ENCODE measurements at regions not wholly inside any gene's neighbourhood (a gene's known extent, or its start where the extent isn't known, plus 50 kb on each side); places are given as distances from the start of the nearest gene placed in this dataset.
"Not testable (repeated sequence)": the region's sequence is repeated elsewhere in the genome, so short reads cannot be mapped to it uniquely, and the experiment has no call there.

DNA sequence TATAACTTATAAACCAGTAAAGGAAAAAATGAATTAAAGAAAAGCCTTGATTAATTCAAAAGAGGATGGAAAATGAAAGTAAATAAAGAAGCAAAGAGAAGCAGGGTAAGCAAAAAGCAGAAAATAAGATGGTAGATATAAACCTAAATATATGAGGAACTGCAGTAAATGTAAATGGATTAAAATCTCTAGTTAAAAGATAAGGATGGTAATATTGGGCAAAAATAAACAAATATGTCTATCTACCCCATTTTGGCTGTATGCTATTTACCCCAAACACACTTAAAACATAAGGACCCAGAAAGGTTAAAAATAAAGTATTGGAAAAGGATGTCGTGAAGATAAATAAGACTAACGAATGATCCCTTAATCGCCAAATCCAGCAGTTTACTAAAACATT lies 161.9 kb downstream of the FOXD2 start:
- H3K27ac ChIP-seq (ENCODE audit: insufficient read length, low read depth, low read length) = no peak overlapping the region
- no peak for DNase-seq
- H2BK120ac ChIP-seq (ENCODE audit: low read depth, low read length, poor library complexity, severe bottlenecking) = no peak overlapping the region
- no peak overlapping the region for H4K5ac ChIP-seq (ENCODE audit: insufficient read length, low read depth, low read length)
- H3K36me3 Mint-ChIP-seq (ENCODE audit: insufficient read depth in 1 of 3, low read depth in 3 of 3) = peaks cover 5 to 30% (median 10%) of the 10 kb centered on the region in 3 experiments; a peak in 6 of 7 replicates
- H3K4me3 Mint-ChIP-seq = no peak overlapping the region
- no peak overlapping the region for H3K56ac ChIP-seq (ENCODE audit: insufficient read length, low read depth, low read length)
- no peak overlapping the region for H2BK20ac ChIP-seq (ENCODE audit: low read depth, low read length, poor library complexity, severe bottlenecking)
- H3K4me2 ChIP-seq (ENCODE audit: insufficient read depth, insufficient read length, low read length) = no peak overlapping the region
- no peak overlapping the region for H2BK15ac ChIP-seq (ENCODE audit: low read depth, low read length)
- H3K27ac Mint-ChIP-seq = no peak overlapping the region
- H3K79me1 ChIP-seq (ENCODE audit: insufficient read depth, low read depth, low read length, poor library complexity, severe bottlenecking) = no peaks in the 10 kb centered on the region
- peaks cover 6% of the 10 kb centered on the region for H3K9me3 ChIP-seq (ENCODE audit: control insufficient read depth, low read depth, low read length)
- no peaks in the 10 kb centered on the region for H3K4me1 ChIP-seq (ENCODE audit: insufficient read depth, low read length)
- H3K4ac ChIP-seq (ENCODE audit: low read depth, low read length) = no peak overlapping the region
- H3K79me2 ChIP-seq (ENCODE audit: insufficient read depth, low read length) = no peaks in the 10 kb centered on the region
- H3K14ac ChIP-seq (ENCODE audit: insufficient read depth, low read length) = no peak overlapping the region
- peaks cover 0 to 5% of the 10 kb centered on the region in 2 experiments; a peak in 2 of 4 replicates for H3K4me1 Mint-ChIP-seq
- no peak overlapping the region for H3K23ac ChIP-seq (ENCODE audit: insufficient read length, low read depth, low read length)
- TF ChIP-seq, protein P1, sequence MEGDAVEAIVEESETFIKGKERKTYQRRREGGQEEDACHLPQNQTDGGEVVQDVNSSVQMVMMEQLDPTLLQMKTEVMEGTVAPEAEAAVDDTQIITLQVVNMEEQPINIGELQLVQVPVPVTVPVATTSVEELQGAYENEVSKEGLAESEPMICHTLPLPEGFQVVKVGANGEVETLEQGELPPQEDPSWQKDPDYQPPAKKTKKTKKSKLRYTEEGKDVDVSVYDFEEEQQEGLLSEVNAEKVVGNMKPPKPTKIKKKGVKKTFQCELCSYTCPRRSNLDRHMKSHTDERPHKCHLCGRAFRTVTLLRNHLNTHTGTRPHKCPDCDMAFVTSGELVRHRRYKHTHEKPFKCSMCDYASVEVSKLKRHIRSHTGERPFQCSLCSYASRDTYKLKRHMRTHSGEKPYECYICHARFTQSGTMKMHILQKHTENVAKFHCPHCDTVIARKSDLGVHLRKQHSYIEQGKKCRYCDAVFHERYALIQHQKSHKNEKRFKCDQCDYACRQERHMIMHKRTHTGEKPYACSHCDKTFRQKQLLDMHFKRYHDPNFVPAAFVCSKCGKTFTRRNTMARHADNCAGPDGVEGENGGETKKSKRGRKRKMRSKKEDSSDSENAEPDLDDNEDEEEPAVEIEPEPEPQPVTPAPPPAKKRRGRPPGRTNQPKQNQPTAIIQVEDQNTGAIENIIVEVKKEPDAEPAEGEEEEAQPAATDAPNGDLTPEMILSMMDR (conservative IDR thresholded peaks at IDR 0.05) = no peak
- no peak overlapping the region for H3T11ph ChIP-seq (ENCODE audit: low read length)
- peaks cover 18% of the 10 kb centered on the region for H3K27me3 Mint-ChIP-seq (ENCODE audit: low read depth)
- no peak overlapping the region for H2BK5ac ChIP-seq (ENCODE audit: insufficient read length, low read length)
- peaks cover 41 to 46% of the 10 kb centered on the region in 2 experiments for H3K9me3 Mint-ChIP-seq
- H2AFZ ChIP-seq (ENCODE audit: low read length) = no peak overlapping the region
- no peak overlapping the region for H3K18ac ChIP-seq (ENCODE audit: insufficient read length, low read depth, low read length)
- WGBS (ENCODE audit: extremely low coverage, insufficient read length, low lambda C conversion rate) = no CpG with 5 or more reads among the region's 3 CpGs
- no peaks in the 10 kb centered on the region for H3K23me2 ChIP-seq (ENCODE audit: insufficient read length, low read depth, low read length, poor library complexity, severe bottlenecking)
- H3K27me3 ChIP-seq (ENCODE audit: insufficient read depth, low read length) = no peaks in the 10 kb centered on the region
- H3K9ac ChIP-seq (ENCODE audit: extremely low read depth, insufficient read length, low read length) = no peak overlapping the region
- H2AK5ac ChIP-seq (ENCODE audit: insufficient read length, low read length) = no peak overlapping the region
- H4K8ac ChIP-seq (replicated peaks; ENCODE audit: insufficient read length, low read depth, low read length) = no peak overlapping the region
- no peaks in the 10 kb centered on the region for H4K20me1 ChIP-seq (ENCODE audit: control insufficient read depth, insufficient read depth, insufficient read length)
- H2BK12ac ChIP-seq (ENCODE audit: insufficient read length, low read depth, low read length) = no peak overlapping the region
- H4K91ac ChIP-seq (ENCODE audit: insufficient read length, low read depth, low read length) = no peak overlapping the region

DNA sequence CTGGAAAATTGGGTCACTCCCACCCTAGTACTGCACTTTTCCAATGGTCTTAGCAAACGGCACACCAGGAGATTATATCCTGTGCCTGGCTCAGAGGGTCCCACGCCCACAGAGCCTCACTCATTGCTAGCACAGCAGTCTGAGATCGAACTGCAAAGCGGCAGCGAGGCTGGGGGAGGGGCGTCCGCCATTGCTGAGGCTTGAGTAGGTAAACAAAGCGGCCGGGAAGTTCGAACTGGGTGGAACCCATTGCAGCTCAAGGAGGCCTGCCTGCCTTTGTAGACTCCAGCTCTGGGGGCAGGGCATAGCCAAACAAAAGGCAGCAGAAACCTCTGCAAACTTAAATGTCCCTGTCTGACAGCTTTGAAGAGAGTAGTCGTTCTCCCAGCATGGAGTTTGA lies 164.6 kb downstream of the FOXD2 start:
- Mint-ChIP-seq H3K9me3 (peaks cover 49 to 55% of the 10 kb centered on the region in 2 experiments), H3K36me3 (ENCODE audit: insufficient read depth in 1 of 3, low read depth in 3 of 3) (peaks cover 6 to 30% (median 10%) of the 10 kb centered on the region in 3 experiments), H3K27me3 (ENCODE audit: low read depth) (peaks cover 15% of the 10 kb centered on the region)
- not testable (repeated sequence) for H3K79me2 ChIP-seq (ENCODE audit: insufficient read depth, low read length); H3K27ac Mint-ChIP-seq; H3K79me1 ChIP-seq (ENCODE audit: insufficient read depth, low read depth, low read length, poor library complexity, severe bottlenecking); H2AFZ ChIP-seq (ENCODE audit: low read length); H3K4me1 ChIP-seq (ENCODE audit: insufficient read depth, low read length); H2BK20ac ChIP-seq (ENCODE audit: low read depth, low read length, poor library complexity, severe bottlenecking); H3K4me2 ChIP-seq (ENCODE audit: insufficient read depth, insufficient read length, low read length); H2BK120ac ChIP-seq (ENCODE audit: low read depth, low read length, poor library complexity, severe bottlenecking); H3K9me3 ChIP-seq (ENCODE audit: control insufficient read depth, low read depth, low read length); H4K20me1 ChIP-seq (ENCODE audit: control insufficient read depth, insufficient read depth, insufficient read length); H4K91ac ChIP-seq (ENCODE audit: insufficient read length, low read depth, low read length); DNase-seq; H3T11ph ChIP-seq (ENCODE audit: low read length); H4K5ac ChIP-seq (ENCODE audit: insufficient read length, low read depth, low read length); H2BK15ac ChIP-seq (ENCODE audit: low read depth, low read length); H2BK12ac ChIP-seq (ENCODE audit: insufficient read length, low read depth, low read length); H3K23ac ChIP-seq (ENCODE audit: insufficient read length, low read depth, low read length); H3K4me1 Mint-ChIP-seq; H3K27me3 ChIP-seq (ENCODE audit: insufficient read depth, low read length); H3K9ac ChIP-seq (ENCODE audit: extremely low read depth, insufficient read length, low read length); H3K14ac ChIP-seq (ENCODE audit: insufficient read depth, low read length); H3K23me2 ChIP-seq (ENCODE audit: insufficient read length, low read depth, low read length, poor library complexity, severe bottlenecking); H3K27ac ChIP-seq (ENCODE audit: insufficient read length, low read depth, low read length); H3K4ac ChIP-seq (ENCODE audit: low read depth, low read length); H2BK5ac ChIP-seq (ENCODE audit: insufficient read length, low read length); H3K56ac ChIP-seq (ENCODE audit: insufficient read length, low read depth, low read length); H4K8ac ChIP-seq (replicated peaks; ENCODE audit: insufficient read length, low read depth, low read length); H3K4me3 Mint-ChIP-seq; H2AK5ac ChIP-seq (ENCODE audit: insufficient read length, low read length); H3K18ac ChIP-seq (ENCODE audit: insufficient read length, low read depth, low read length)
- WGBS (ENCODE audit: extremely low coverage, insufficient read length, low lambda C conversion rate) = no CpG with 5 or more reads among the region's 11 CpGs

Measured in H9 (cell line).